HG02870 (cell line): ENCODE measurements at regions not wholly inside any gene's neighbourhood (a gene's known extent, or its start where the extent isn't known, plus 50 kb on each side); places are given as distances from the start of the nearest gene placed in this dataset.

Experiments used
- ATAC-seq: cut with Tn5 transposase; IDR thresholded peaks from one replicate; pipeline ENCODE4 v1.9.1; 2021; ENCODE audit warnings: mild to moderate bottlenecking, moderate library complexity; ENCODE audit not compliant: unreplicated experiment

DNA sequence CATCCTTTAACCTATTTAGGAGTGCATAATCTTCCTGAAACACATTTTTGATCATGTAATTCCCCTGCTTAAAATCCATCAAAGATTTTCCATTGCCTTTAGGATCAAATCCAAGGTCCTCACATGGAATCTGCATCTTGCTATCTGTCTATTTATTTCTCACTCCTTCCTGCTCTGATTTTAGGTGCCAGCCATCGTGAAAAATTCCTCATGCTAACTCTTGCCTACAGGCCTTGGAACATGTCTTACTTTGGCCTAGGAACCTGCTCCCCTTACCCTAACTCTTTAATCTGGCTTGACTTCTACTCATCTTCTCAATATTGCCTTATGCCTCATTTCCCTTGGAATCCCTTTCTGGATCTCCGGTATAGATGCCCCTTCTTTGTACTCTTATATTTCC is 1074.3 kb downstream of the TTLL7 start:
- ATAC-seq = no peak

DNA sequence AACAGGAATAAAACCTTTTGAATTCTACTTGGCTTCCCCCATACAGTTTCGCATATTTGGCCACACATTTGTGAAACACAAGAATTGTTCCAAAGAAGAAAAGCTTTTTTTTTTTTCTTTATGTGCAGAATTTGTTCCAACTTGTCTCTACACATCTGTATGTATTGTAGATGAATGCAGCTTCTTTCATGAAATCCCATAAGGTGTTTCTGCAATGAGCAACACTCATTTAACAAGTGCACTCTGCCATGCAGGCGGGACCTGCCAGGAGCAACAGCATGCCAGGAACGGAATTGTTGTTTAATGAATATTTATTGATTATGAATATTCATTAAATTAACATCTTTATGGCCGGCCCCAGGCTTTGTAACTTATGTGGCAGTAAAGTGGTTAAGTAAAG is 1075.0 kb downstream of the TTLL7 start:
- no peak for ATAC-seq

DNA sequence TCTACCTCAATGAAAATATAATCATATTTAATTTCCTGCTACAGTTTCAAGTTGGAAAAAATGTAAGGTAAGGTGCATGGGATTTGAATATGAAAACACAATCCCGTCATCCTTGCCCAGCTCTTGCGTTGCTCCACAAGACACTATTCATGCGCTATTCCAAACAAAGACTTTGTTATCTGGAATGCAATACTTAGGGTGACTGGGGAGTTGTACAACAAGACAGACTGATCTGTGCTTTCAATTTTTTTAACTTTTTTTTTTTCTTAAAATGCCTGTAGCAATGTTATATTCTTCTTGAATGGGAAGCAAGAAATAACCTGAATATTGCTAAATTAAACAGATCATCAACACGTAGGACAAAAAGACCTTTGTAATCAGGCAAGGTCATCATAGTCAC is 1077.2 kb downstream of the TTLL7 start:
- no peak for ATAC-seq

DNA sequence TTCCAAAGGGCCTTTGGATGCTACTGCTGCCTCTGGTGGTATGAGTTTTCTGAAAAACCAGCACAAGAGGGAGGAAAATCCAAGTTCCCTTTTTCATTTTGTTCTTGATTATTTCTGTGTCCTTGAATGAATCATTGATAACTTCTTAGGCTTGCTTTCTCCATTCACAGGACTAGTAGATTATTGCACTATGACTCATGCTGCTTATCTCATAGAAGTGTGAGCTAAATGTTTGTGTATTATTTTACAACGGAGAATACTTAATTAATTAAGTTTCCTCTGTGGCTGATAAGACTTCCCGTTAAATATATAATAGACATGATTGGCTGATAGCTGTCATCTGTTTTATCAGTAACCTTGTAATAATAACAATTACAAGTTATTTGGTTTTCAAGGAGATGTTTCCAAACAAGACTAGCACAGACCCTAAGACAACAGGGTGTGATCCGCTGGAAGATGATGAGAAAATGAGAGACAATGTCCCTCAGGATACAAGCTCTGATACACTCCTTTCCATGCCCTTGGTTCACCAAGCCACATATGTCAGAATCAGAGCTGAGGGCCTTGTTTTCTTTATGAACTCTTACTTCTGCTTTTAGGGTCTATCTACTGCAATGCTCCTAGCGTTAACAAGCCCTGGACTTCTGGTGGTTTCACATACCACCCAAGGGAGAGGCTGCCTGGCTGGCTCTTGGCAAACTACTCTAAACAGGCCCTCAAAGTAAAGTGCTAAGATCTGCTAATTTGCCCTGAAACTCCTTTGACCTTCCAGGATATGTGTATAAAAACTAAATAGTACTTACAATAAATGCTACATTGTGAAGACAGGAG is 1078.3 kb downstream of the TTLL7 start:
- ATAC-seq = no peak

DNA sequence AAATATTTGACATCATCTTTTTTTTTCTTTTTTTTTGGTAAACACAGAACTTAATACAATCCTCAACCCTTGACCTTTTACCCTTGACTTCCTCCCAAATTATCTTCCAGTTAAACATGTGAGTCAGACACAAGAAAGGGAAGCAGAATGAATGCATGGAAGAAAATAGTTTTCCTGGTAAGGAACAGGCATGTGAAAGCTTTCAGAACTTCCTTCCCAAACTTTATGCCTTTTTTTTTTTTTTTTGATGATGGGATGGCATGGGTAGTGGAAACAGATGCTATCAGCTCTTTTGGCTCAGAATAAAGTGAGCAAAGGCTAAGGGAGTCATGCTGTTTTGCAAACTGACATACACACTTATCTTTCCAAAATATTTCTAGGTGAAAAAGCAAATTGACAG is 1079.1 kb downstream of the TTLL7 start:
- no peak for ATAC-seq

DNA sequence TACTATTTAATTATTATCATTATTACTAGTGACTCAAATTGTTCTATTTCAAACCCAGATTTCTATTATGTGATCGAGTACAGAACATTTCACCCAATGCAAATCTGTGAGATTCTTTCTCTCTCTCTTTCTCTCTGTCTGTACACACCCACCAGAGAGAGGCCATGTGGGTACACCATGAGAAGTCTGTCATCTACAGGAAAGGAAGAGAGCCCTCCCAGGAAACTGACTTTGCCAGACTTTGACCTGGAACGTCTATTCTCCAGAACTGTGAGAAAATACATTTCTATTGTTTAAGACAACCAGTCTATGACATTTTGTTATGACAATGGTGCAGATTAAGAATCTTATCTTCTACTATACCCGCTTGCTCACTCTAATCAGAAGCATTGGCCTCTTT is 1091.6 kb downstream of the TTLL7 start:
- no peak for ATAC-seq

DNA sequence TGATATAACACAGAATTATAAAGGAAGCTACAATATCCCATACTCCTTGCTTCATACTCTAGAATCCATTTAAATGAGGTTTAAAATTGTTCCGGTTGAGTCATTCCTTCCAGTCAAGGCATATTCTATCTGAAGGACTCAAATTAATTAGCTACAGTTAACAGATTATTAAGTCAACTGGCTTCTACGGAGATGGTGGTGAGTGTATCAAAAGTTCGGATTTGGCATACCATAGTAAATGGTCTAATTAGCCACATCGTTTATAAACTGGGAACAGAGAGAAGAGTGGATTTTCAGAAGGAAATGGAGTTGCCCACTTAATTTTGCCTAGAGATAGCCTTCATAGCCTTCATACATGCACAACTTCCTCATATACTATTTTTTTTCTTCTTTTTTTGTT is 1095.3 kb downstream of the TTLL7 start:
- no peak for ATAC-seq

DNA sequence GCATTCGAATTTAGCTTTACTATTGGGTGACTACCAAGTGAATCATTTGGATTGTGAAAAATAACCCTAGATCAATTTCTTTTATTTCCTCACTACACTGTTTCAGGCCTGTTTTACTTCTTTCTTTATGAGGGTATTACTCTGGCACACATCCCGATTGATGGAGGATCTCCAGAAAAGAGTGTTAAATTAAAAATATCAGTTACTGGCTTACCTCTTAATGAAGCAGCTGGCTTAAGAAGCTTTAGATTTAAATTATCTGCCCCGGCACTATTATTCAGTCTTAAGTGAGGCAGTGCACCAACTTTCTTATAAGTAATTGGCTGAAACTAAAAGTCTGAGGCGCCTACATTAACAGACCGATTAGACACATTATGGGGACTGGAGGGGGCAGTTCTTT is 1097.4 kb downstream of the TTLL7 start:
- no peak for ATAC-seq

DNA sequence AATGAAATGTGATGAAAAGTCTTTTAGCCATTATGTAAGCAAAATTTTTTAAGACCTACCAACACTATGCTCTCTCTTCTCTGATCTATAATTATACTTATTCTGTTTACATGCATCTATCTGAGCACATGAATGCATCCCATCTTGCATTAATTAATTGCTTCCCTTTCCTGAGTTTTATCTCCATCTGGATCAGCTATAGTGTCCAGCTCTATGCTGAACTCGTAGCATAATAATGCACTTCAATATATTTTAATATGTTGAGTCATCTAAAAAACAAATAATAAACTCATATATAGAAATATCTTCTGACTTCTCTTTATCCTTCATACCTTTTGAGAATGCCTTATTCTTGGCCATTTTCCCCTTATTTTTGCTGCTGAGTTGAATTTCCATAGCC is 1097.8 kb downstream of the TTLL7 start:
- no peak for ATAC-seq

DNA sequence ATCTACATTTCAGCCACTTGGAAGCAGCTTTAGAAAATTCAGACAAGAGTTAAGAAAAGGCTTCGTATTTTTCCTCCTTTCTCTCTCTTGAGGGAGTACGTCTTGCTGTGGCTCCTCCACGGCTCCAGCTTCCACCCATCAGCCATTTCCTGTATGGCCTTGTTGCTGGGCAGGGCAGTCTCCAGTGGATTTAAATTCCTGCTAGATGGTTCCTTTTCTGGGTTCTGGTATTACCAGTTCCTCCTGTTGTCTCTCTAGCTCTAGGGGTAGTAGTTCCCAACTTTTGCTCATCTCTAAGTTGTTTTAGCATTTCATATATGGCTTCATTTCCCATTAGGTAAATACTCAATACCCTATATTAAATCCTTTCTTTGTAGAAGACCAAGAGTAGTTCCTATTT is 1098.3 kb downstream of the ADGRL2 start:
- no peak for ATAC-seq

DNA sequence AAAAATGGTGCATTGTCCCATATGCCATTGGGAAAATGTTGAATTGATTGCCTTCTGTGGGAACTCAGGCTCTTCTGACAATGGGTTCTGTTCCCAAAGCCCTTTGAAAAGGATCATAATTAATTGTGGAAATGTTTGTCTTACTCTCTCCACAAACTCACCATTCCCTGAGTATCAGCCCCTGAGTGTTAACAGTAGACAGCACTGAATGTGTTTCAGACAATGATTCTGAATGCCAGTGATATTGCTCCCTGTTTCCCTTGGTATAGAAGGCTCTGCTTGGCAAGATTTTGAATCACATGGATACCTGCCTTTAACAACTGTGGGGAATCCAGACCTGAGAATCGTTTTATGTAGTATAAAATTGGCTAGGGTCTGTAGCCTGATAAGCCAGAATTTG is 1096.8 kb downstream of the ADGRL2 start:
- no peak for ATAC-seq

DNA sequence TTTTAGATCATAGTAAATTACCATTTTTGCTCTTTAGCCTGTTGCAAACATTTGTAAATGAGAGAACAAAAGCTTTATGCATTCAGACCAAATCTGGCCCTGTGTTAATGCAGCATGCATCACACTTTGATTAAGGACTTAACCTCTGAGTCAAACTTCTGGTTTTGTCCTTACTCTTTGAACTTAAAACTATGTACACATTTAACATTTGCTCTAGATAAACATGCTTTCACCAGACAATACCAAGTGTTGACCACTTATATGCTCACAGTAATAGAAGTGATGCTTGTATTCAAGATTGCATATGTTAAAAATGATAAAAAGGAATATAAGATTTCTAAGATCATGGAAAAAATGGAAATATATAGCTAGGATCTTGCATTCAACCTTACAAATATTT is 1095.3 kb downstream of the ADGRL2 start:
- ATAC-seq = no peak

DNA sequence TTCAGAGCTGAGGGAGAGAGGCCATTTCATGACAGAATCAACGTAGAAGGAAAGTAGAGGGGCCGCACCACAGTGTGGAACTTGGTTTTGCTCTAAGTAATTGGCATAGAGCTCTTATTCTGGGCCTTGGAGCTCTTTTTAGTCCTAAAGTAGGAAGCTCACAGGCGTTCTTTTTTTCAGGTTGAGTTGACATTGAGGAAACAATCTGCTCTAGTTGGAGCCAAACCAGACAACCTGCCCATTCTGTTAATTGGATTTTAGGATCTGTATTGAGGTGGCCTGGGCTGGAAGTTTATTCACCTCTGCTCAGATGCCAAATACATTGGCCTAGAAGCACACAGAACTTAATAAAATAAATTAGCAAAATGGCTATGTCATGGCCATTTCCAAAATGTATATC is 1093.9 kb downstream of the ADGRL2 start:
- no peak for ATAC-seq

DNA sequence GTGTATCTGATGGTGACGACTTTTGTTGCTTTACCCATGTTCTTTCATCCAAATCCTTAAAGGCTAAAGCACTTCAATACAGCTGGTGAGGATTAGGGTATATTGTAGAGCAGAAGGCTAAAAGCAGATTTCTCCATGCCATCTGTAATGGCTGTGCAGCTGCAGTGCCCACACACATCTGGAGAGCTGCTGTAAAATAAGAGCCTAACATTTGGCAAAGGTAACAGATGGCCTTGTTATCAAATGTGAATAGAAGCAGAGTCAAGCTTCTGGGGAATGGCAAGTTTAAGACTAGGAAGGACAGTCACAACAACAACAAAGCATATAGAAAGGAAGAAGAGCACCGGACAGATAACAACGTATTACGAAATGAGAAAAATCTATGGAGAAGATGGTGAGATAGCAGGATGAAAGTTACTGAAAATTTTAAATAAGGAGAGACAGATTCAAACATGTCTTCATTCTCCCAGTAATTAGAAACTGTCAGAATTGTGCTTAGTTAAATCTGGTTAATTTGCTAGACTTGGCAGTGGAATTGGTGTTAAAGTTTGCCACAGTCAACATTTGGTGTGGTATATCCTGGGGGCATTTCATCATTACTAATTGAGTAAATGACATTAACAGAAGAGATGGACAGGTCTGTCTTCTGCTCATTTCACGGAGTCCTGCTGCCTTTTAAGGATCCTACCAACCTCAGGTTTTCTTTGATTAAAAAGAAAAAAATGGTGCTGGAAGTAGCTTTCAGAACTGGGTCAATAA is 1093.2 kb downstream of the ADGRL2 start:
- ATAC-seq = no peak

DNA sequence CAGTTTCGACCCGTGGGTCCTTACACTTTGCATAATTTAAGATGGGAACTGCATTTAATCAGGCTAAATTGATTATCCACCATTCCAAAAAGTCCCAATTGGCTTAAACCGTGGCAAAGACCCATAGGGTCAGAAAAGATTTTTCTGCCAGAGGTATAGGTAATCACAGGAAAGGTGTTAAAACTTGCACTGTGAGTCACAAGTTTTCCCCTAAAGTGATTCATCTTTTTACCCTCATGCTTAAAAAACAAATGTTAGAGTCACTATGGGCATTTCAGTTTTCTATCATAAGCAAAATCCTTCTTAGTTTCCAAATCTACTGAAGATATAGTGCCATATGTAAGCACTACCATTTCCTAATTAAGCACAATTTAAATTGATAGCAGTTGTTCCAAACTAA is 1079.8 kb downstream of the ADGRL2 start:
- no peak for ATAC-seq

DNA sequence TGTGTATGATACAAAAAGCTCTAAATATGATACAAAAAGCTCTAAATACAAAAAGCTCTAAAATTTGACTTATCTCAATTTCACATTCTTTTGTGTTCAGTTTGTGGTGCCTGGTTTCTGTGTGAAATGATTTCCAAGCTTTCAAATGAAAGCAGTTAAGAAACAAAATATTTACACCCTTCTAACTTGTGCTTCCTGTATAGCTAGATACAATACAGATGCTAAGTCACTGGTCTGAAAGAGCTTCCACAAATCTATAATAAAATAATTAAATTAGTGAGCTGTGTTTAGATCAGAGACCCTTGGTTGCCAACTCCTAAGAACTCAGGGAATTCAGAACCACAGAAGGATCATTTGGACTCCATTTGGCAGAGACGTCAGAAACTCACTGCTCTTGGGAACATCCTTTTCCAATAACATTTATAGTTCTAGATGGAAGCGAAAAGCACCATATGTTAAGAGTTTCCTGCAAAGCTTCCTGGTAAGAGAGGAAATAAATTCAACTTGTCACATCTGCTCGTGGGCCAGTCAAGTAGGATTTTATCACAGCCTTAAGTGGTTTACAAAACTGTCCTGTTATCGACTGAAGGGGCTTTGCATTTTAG is 1079.1 kb downstream of the ADGRL2 start:
- no peak for ATAC-seq

DNA sequence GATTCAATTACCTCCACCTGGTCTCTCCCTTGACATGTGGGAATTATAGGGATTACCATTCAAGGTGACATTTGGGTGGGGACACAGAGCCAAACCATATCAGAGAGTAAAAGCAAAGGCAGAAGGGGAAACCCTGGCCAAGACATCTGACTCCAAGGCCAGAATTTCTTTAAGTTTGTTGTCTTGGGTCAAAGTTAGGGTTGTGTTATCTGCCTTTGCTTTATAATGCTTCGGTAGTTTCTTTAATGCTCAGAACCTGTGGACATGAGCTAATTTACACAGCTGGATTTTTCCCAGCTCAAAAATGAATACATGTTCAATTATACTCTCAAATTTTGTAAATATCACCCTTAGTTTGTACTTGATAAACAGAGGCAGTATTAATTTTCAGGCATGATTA is 1074.4 kb downstream of the ADGRL2 start:
- no peak for ATAC-seq

DNA sequence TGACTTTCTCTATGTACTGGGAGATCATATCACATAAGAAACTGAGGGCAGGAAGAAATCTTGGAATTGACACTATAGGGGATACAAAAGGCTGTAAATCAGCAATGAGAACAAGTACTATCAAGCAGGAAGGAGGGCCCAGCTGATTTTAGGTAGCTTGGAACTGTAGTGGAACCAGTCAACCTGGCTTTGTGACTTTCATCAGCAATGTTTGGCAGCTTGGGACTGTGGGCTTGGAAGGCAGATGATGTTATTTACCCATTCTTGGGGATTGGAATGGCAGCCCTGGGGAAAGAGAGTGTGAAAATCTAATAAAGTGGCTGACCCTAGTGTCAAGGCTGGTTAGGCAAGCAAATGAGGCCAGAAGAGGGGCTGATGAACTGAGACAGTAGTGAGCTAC is 1073.3 kb downstream of the ADGRL2 start:
- ATAC-seq = no peak

DNA sequence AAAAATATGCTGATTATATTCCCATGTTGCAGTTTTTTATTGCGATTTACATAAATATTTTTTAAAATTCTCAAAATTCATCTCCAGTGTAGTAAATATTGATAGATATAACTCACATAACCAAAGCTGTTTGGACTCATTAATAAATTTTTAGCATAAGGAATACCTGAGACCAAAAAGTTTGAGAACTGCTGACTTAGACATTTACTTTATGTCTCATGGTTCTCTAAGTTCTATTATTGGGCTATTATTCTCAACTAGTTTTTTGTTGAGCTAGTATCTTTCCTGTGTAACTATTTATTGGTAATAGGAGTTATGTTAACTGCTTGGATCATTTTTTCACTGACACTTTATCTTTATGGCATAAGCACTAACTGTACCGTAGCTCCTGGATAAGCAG is 1069.6 kb downstream of the ADGRL2 start:
- no peak for ATAC-seq

DNA sequence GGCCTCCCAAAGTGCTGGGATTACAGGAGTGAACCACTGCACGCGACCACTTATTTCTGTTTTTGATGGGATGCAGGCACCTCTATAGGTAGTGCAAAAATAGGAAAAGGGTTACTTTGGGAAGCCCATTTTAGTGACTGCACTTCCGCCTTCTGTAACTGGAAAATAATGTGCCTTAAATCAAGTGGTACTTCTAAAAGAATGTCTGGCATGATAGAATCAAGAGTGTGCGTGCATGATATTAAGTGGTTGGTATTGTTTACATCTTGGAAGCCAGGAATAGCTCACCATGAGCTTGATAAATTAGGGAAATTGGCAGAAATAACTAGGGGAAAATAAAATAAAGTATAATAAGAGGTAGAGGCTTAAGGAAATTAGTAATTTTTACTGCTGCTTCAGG is 1067.0 kb downstream of the ADGRL2 start:
- ATAC-seq = no peak

DNA sequence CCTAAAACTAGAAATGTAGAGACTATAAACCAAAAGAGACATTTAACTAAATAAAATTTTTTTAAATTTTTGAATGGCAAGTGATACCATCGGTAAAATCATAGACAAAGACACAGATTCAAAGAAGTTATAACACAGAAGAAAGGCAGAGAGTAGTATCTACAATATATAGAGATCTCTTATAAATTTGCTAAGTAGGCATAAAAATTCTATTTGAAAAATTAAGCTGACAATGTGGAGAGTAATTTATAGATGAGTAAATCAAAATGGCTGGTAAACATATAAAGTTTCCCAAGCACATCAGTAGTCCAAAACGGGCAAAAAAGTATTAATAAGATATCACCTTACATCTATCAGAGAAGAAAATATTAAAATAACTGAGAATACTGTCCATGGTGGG is 1061.0 kb downstream of the ADGRL2 start:
- ATAC-seq = no peak

DNA sequence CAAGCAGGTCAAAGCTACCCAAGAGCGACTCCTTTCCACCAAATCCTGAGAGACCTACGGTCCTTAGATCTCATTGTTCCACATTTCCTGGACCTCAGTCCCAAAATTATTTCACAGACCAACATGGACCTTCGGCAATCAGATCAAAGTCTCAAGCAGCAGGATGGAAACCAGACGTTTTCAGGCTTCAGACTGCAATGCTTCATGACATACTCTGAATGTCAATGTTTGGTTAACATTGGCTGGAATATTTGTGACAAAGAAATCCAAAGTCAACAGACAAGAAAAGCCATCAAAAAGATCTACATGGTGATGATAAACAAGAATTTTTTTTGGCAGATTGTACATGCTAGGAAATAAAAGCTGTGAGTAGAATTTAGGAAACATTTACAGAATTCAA is 1057.3 kb downstream of the ADGRL2 start:
- no peak for ATAC-seq
